ENCODE measurements at regions not wholly inside any gene's neighbourhood (a gene's known extent, or its start where the extent isn't known, plus 50 kb on each side); places are given as distances from the start of the nearest gene placed in this dataset.

DNA sequence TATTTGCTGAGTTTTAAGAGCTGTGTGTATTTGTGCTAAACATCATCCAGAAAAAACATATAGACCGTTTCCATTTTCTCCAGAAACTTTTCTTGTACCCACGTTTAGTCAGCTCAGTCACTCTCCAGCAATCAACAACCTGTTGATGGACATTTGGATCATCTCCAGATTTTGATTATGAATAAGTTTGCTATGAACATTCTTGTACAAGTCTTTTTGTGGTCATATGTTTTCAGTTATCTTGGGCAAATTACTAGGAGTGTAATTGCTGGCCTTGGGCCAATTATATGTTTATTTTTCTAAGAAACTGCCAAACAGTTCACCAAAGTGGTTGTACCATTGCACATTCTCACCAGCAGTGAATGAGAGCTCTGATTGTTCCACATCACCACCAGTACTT is 221.8 kb downstream of the CENPF start:
- DNase-seq: no peak
- intact Hi-C loops (cut with micrococcal nuclease) (no loop called here), in situ Hi-C loops (cut with MboI; ENCODE audit: low sequenced_read_pairs) (no loop called here), dilution Hi-C loops (cut with HindIII; ENCODE audit: low sequenced_read_pairs, unreplicated experiment) (no loop called here)
- CTCF ChIA-PET: no interaction called here
- POLR2A ChIA-PET (ENCODE audit: unreplicated experiment): interaction anchor here (0.6 kb wide), 1 partner anchor 147 kb away, joined by 4 read pairs; no protein-coding TSS in a partner anchor
- H4K20me1 ChIP-seq (ENCODE audit: insufficient read depth, low read length): no peaks in the 10 kb centered on the region
- no peaks in the 10 kb centered on the region for H3K36me3 ChIP-seq (ENCODE audit: control insufficient read depth, insufficient read depth, low read length)
- TF ChIP-seq, protein P1, sequence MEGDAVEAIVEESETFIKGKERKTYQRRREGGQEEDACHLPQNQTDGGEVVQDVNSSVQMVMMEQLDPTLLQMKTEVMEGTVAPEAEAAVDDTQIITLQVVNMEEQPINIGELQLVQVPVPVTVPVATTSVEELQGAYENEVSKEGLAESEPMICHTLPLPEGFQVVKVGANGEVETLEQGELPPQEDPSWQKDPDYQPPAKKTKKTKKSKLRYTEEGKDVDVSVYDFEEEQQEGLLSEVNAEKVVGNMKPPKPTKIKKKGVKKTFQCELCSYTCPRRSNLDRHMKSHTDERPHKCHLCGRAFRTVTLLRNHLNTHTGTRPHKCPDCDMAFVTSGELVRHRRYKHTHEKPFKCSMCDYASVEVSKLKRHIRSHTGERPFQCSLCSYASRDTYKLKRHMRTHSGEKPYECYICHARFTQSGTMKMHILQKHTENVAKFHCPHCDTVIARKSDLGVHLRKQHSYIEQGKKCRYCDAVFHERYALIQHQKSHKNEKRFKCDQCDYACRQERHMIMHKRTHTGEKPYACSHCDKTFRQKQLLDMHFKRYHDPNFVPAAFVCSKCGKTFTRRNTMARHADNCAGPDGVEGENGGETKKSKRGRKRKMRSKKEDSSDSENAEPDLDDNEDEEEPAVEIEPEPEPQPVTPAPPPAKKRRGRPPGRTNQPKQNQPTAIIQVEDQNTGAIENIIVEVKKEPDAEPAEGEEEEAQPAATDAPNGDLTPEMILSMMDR (conservative IDR thresholded peaks at IDR 0.05; ENCODE audit: low read depth, low read length): no peak
- no peak for TF ChIP-seq CHD1 (IDR thresholded peaks at IDR 0.05; ENCODE audit: low read depth, low read length)
- TF ChIP-seq RFX5 (IDR thresholded peaks at IDR 0.05; ENCODE audit: low read depth, low read length): no peak
- no peak overlapping the region for H3K23ac ChIP-seq (ENCODE audit: low read depth, low read length)
- no peak overlapping the region for H4K5ac ChIP-seq (ENCODE audit: low read depth, low read length)
- H3K9me3 ChIP-seq (ENCODE audit: control insufficient read depth, insufficient read depth, low read length): no peaks in the 10 kb centered on the region; the same call in 1 of the 2 replicates
- BruUV-seq (replicated peaks): no TSS peak
- no peaks in the 10 kb centered on the region for H3K4me1 ChIP-seq (ENCODE audit: control insufficient read depth, insufficient read depth, low read length)
- H3K9ac ChIP-seq (ENCODE audit: low read depth, low read length): no peak overlapping the region
- no peak overlapping the region for H3K4me2 ChIP-seq (ENCODE audit: low read depth, low read length)
- no peak overlapping the region for H3K18ac ChIP-seq (ENCODE audit: low read depth, low read length)
- H2AK5ac ChIP-seq (ENCODE audit: low read depth, low read length): no peak overlapping the region
- no peak overlapping the region for H2BK20ac ChIP-seq (ENCODE audit: low read depth, low read length)
- H3K27me3 ChIP-seq (ENCODE audit: control insufficient read depth, insufficient read depth, low read length): no peaks in the 10 kb centered on the region
- H3K27ac ChIP-seq (ENCODE audit: insufficient read depth, low read length): no peak overlapping the region
- no peak for ATAC-seq (ENCODE audit: low read depth)
- WGBS, 2 experiments (ENCODE audit: extremely low coverage in 2 of 2, insufficient read length in 1 of 2): no CpG with 5 or more reads among the region's 2 CpGs
- no peaks in the 10 kb centered on the region for H3K9me1 ChIP-seq (ENCODE audit: insufficient read depth, low read length)
- H2BK5ac ChIP-seq (ENCODE audit: low read depth, low read length, poor library complexity, severe bottlenecking): no peak overlapping the region
- no peak overlapping the region for H3K4ac ChIP-seq (ENCODE audit: low read depth, low read length)
- H4K8ac ChIP-seq (ENCODE audit: low read depth in 2 of 2, low read length in 2 of 2): no peak overlapping the region
- no peak overlapping the region for H2AK9ac ChIP-seq (replicated peaks; ENCODE audit: low read depth, low read length, poor library complexity)
- H3K4me3 ChIP-seq (ENCODE audit: insufficient read depth, low read depth, low read length): no peak overlapping the region
- H2BK120ac ChIP-seq (ENCODE audit: low read depth, low read length): no peak overlapping the region
- no peak overlapping the region for H3K14ac ChIP-seq (replicated peaks; ENCODE audit: low read depth, low read length)
- no peak overlapping the region for H3K56ac ChIP-seq (ENCODE audit: extremely low read depth, insufficient read depth, low read length)
- no peak overlapping the region for H2BK15ac ChIP-seq (ENCODE audit: low read depth, low read length)
- no peak overlapping the region for H2AFZ ChIP-seq (replicated peaks; ENCODE audit: low read length, poor library complexity)
- no peaks in the 10 kb centered on the region for H3K79me1 ChIP-seq (ENCODE audit: low read depth in 1 of 2, low read length in 2 of 2)
- H4K91ac ChIP-seq (ENCODE audit: insufficient read depth, low read depth, low read length): no peak overlapping the region

Measured in IMR-90 (cell line).